ENCODE measurements at regions not wholly inside any gene's neighbourhood (a gene's known extent, or its start where the extent isn't known, plus 50 kb on each side); places are given as distances from the start of the nearest gene placed in this dataset.

GRCh38 chr19:32222556-32222955 is 122.9 kb upstream of the ZNF507 start:
- H3K4me1 ChIP-seq (ENCODE audit: control insufficient read depth in 5 of 5, insufficient read depth in 5 of 5, low read length in 5 of 5), result peaks cover 0 to 11% (median 0%) of the 10 kb centered on the region in 5 donors
- H3K9ac ChIP-seq (ENCODE audit: insufficient read depth in 1 of 2, low read length in 2 of 2), result no peak overlapping the region
- no peak overlapping the region for H3K27ac ChIP-seq (ENCODE audit: low read depth in 1 of 2, low read length in 1 of 2)
- H3K9me3 ChIP-seq (ENCODE audit: control insufficient read depth in 4 of 4, insufficient read depth in 3 of 4, low read length in 3 of 4), result no peaks in the 10 kb centered on the region
- no peaks in the 10 kb centered on the region for H3K36me3 ChIP-seq (ENCODE audit: control insufficient read depth in 4 of 4, insufficient read depth in 4 of 4, low read length in 4 of 4)
- peaks cover 0 to 2% (median 0%) of the 10 kb centered on the region in 3 donors for H3K27me3 ChIP-seq (ENCODE audit: control insufficient read depth in 3 of 3, insufficient read depth in 3 of 3, low read length in 2 of 3)
- WGBS, 2 donors, result 22 to 25% methylated on average over 4 of the region's 4 CpGs
- DNase-seq (peak in 2 of 3 donors; percentile 21 to 51), ATAC-seq (ENCODE audit: insufficient read depth, low FRiP score) (no peak)
- no peak for TF ChIP-seq CTCF (IDR thresholded peaks at IDR 0.05; ENCODE audit: control extremely low read depth, extremely low read depth)
- H3K4me3 ChIP-seq, result no peak overlapping the region

GRCh38 chr19:32223106-32223505 is 122.3 kb upstream of the ZNF507 start:
- DNase-seq (no peak), ATAC-seq (ENCODE audit: insufficient read depth, low FRiP score) (no peak)
- peaks cover 0 to 11% (median 0%) of the 10 kb centered on the region in 5 donors for H3K4me1 ChIP-seq (ENCODE audit: control insufficient read depth in 5 of 5, insufficient read depth in 5 of 5, low read length in 5 of 5)
- H3K4me3 ChIP-seq, result no peak overlapping the region
- no peak overlapping the region for H3K9ac ChIP-seq (ENCODE audit: insufficient read depth in 1 of 2, low read length in 2 of 2)
- H3K36me3 ChIP-seq (ENCODE audit: control insufficient read depth in 4 of 4, insufficient read depth in 4 of 4, low read length in 4 of 4), result no peaks in the 10 kb centered on the region
- H3K27ac ChIP-seq (ENCODE audit: low read depth in 1 of 2, low read length in 1 of 2), result no peak overlapping the region
- WGBS, 2 donors, result 74 to 80% methylated on average over 1 of the region's 1 CpG
- H3K9me3 ChIP-seq (ENCODE audit: control insufficient read depth in 4 of 4, insufficient read depth in 3 of 4, low read length in 3 of 4), result no peaks in the 10 kb centered on the region
- H3K27me3 ChIP-seq (ENCODE audit: control insufficient read depth in 3 of 3, insufficient read depth in 3 of 3, low read length in 2 of 3), result peaks cover 0 to 2% (median 0%) of the 10 kb centered on the region in 3 donors
- TF ChIP-seq CTCF (IDR thresholded peaks at IDR 0.05; ENCODE audit: control extremely low read depth, extremely low read depth), result no peak

- H3K36me3 ChIP-seq (ENCODE audit: control insufficient read depth in 4 of 4, insufficient read depth in 4 of 4, low read length in 4 of 4), result no peaks in the 10 kb centered on the region
- H3K4me1 ChIP-seq (ENCODE audit: control insufficient read depth in 5 of 5, insufficient read depth in 5 of 5, low read length in 5 of 5), result peaks cover 0 to 11% (median 0%) of the 10 kb centered on the region in 5 donors
- peak in 1 of 3 donors; percentile 9 for DNase-seq
- H3K27me3 ChIP-seq (ENCODE audit: control insufficient read depth in 3 of 3, insufficient read depth in 3 of 3, low read length in 2 of 3), result peaks cover 0 to 2% (median 0%) of the 10 kb centered on the region in 3 donors
- 25 to 45% methylated on average over 29 of the region's 29 CpGs for WGBS, 2 donors
- no peak for TF ChIP-seq CTCF (IDR thresholded peaks at IDR 0.05; ENCODE audit: control extremely low read depth, extremely low read depth)
- H3K9ac ChIP-seq (ENCODE audit: insufficient read depth in 1 of 2, low read length in 2 of 2), result no peak overlapping the region
- no peak overlapping the region for H3K27ac ChIP-seq (ENCODE audit: low read depth in 1 of 2, low read length in 1 of 2)
- no peak for ATAC-seq (ENCODE audit: insufficient read depth, low FRiP score)
- no peaks in the 10 kb centered on the region for H3K9me3 ChIP-seq (ENCODE audit: control insufficient read depth in 4 of 4, insufficient read depth in 3 of 4, low read length in 3 of 4)
- no peak overlapping the region for H3K4me3 ChIP-seq
These were observed 121.6 kb upstream of the ZNF507 start for GRCh38 chr19:32223595-32224370.

All from lung (tissue), 11 donors.